ENCODE measurements at regions not wholly inside any gene's neighbourhood (a gene's known extent, or its start where the extent isn't known, plus 50 kb on each side); places are given as distances from the start of the nearest gene placed in this dataset.

DNA sequence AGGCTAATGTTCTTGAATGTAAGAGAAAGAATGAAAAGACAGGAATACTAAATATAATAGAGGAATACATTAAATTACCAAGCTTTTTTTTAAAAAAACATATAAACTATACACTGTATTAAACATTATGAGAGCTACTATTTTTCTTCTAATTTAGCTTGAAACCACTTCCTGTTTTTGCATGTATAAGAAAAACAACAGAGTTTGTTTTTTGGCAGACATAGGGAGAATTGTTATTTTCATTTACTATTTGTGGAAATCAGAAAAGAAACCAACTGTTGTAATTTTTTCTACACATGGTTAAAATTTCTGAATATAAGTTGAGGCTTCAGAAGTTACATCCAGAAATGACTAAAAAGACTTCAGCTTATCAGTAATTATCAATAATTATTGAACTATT lies 991.8 kb upstream of the GJE1 start:
- TF ChIP-seq POLR2A (IDR thresholded peaks at IDR 0.05; ENCODE audit: extremely low read depth, insufficient read length) = no peak
- TF ChIP-seq, protein P1, sequence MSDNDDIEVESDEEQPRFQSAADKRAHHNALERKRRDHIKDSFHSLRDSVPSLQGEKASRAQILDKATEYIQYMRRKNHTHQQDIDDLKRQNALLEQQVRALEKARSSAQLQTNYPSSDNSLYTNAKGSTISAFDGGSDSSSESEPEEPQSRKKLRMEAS (IDR thresholded peaks at IDR 0.05; ENCODE audit: low read depth, low read length) = no peak
- TF ChIP-seq CTCF (IDR thresholded peaks at IDR 0.05; ENCODE audit: low read depth, low read length) = no peak
